Astrocyte (in vitro differentiated cells and primary cell): ENCODE measurements at regions not wholly inside any gene's neighbourhood (a gene's known extent, or its start where the extent isn't known, plus 50 kb on each side); places are given as distances from the start of the nearest gene placed in this dataset.

Experiments used
- DNase-seq: peaks from one replicate; pipeline ENCODE4 v3.0.0-alpha.2; 2010; ENCODE audit warnings: low read depth
- FAIRE-seq: peaks from 2 replicates; lab custom pipeline; 2011; peaks lifted over from hg19 to GRCh38; lab: Jason Lieb, UNC
- H2AFZ ChIP-seq: 2 replicates; pipeline ENCODE4 v1.6.0; 2012; ENCODE audit warnings: low read depth, low read length, inconsistent platforms
- H3K27ac ChIP-seq: 2 replicates; pipeline ENCODE4 v1.5.1; 2011; ENCODE audit warnings: low read depth, low read length, inconsistent platforms
- H3K27me3 ChIP-seq: 2 replicates; pipeline ENCODE4 v1.6.0; 2011; ENCODE audit warnings: low read length, inconsistent platforms; ENCODE audit not compliant: insufficient read depth
- H3K36me3 ChIP-seq: 2 replicates; pipeline ENCODE4 v1.5.1; 2011; ENCODE audit warnings: low read length, inconsistent platforms; ENCODE audit not compliant: insufficient read depth
- H3K4me1 ChIP-seq: 2 replicates; pipeline ENCODE4 v1.5.1; 2011; ENCODE audit warnings: low read length, inconsistent platforms; ENCODE audit not compliant: insufficient read depth
- H3K4me2 ChIP-seq: 2 replicates; pipeline ENCODE4 v1.6.0; 2012; ENCODE audit warnings: low read length, inconsistent platforms
- H3K4me3 ChIP-seq: 2 replicates; pipeline ENCODE4 v1.5.1; 2011; ENCODE audit warnings: low read depth, mild to moderate bottlenecking, low read length, inconsistent platforms; ENCODE audit not compliant: insufficient read depth
- H3K79me2 ChIP-seq: 2 replicates; pipeline ENCODE4 v1.6.0; 2012; ENCODE audit warnings: mild to moderate bottlenecking, low read length, inconsistent platforms; ENCODE audit not compliant: insufficient read depth
- H3K9ac ChIP-seq: 2 replicates; pipeline ENCODE4 v1.6.0; 2012; ENCODE audit warnings: mild to moderate bottlenecking, low read length, inconsistent platforms
- H3K9me3 ChIP-seq: 2 replicates; pipeline ENCODE4 v1.5.1; 2012; ENCODE audit warnings: low read depth, mild to moderate bottlenecking, low read length, inconsistent platforms; ENCODE audit not compliant: insufficient read depth
- H4K20me1 ChIP-seq: 2 replicates; pipeline ENCODE4 v1.6.0; 2012; ENCODE audit warnings: low read length, inconsistent platforms; ENCODE audit not compliant: insufficient read depth
- H3K27ac Mint-ChIP-seq: one replicate; pipeline ENCODE4 v1.8.0; 2021; ENCODE audit warnings: mild to moderate bottlenecking, mixed read lengths; ENCODE audit not compliant: unreplicated experiment
- H3K27me3 Mint-ChIP-seq: one replicate; pipeline ENCODE4 v1.8.0; 2021; ENCODE audit warnings: low read depth, mixed read lengths; ENCODE audit not compliant: unreplicated experiment
- H3K36me3 Mint-ChIP-seq: one replicate; pipeline ENCODE4 v1.8.0; 2021; ENCODE audit warnings: low read depth, mixed read lengths; ENCODE audit not compliant: unreplicated experiment
- H3K4me1 Mint-ChIP-seq: one replicate; pipeline ENCODE4 v1.8.0; 2021; ENCODE audit warnings: low read depth, mixed read lengths; ENCODE audit not compliant: unreplicated experiment
- H3K4me3 Mint-ChIP-seq: one replicate; pipeline ENCODE4 v1.8.0; 2021; ENCODE audit warnings: mild to moderate bottlenecking, moderate library complexity, mixed read lengths; ENCODE audit not compliant: unreplicated experiment
- H3K9me3 Mint-ChIP-seq: one replicate; pipeline ENCODE4 v1.8.0; 2021; ENCODE audit warnings: mild to moderate bottlenecking, mixed read lengths; ENCODE audit not compliant: unreplicated experiment
- EZH2 ChIP-seq: IDR thresholded peaks from 2 replicates; pipeline ENCODE4 v1.6.1; 2012; ENCODE audit warnings: mild to moderate bottlenecking, low read length, inconsistent platforms; ENCODE audit not compliant: insufficient read depth
- TF ChIP-seq, protein P1 (sequence below): IDR thresholded peaks from 2 replicates; pipeline ENCODE4 v1.5.1; 2011; ENCODE audit warnings: low read depth, mild to moderate bottlenecking, inconsistent platforms, low read length, moderate library complexity; ENCODE audit not compliant: insufficient read depth

DNA sequence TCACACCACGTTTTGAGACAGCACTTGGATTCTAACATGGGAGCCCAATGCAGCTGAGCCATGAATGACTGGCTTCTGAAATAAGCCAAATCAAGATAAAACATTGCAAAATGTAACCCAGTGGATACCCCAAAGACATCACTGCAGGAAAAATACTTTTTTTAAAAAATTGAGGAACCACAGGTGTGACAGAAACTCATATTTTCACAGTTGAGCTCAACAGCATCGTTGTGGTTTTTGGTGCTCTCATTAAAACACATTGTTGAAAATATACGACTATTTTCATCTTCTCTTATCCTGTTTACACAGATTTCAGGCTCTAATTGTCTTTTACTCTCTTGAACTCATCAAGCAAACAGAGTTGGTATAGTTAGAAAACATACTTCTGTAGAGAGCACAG lies 429.3 kb upstream of the VRK2 start:
- Histone ChIP-seq H3K4me2 (no peak overlapping the region), H3K79me2 (no peaks in the 10 kb centered on the region), H3K9ac (no peak overlapping the region), H3K4me1 (no peaks in the 10 kb centered on the region), H3K36me3 (no peaks in the 10 kb centered on the region), H4K20me1 (no peaks in the 10 kb centered on the region), H3K4me3 (no peak overlapping the region), H2AFZ (no peak overlapping the region), H3K9me3 (no peaks in the 10 kb centered on the region), H3K27me3 (no peaks in the 10 kb centered on the region), H3K27ac (no peak overlapping the region)
- FAIRE-seq (no peak), DNase-seq (no peak)
- H3K4me3 Mint-ChIP-seq, result no peak overlapping the region
- no peaks in the 10 kb centered on the region for H3K4me1 Mint-ChIP-seq
- no peaks in the 10 kb centered on the region for H3K9me3 Mint-ChIP-seq
- TF ChIP-seq, protein P1, sequence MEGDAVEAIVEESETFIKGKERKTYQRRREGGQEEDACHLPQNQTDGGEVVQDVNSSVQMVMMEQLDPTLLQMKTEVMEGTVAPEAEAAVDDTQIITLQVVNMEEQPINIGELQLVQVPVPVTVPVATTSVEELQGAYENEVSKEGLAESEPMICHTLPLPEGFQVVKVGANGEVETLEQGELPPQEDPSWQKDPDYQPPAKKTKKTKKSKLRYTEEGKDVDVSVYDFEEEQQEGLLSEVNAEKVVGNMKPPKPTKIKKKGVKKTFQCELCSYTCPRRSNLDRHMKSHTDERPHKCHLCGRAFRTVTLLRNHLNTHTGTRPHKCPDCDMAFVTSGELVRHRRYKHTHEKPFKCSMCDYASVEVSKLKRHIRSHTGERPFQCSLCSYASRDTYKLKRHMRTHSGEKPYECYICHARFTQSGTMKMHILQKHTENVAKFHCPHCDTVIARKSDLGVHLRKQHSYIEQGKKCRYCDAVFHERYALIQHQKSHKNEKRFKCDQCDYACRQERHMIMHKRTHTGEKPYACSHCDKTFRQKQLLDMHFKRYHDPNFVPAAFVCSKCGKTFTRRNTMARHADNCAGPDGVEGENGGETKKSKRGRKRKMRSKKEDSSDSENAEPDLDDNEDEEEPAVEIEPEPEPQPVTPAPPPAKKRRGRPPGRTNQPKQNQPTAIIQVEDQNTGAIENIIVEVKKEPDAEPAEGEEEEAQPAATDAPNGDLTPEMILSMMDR, result no peak
- TF ChIP-seq EZH2, result no peak
- no peaks in the 10 kb centered on the region for H3K27me3 Mint-ChIP-seq
- no peaks in the 10 kb centered on the region for H3K36me3 Mint-ChIP-seq
- H3K27ac Mint-ChIP-seq, result no peak overlapping the region

DNA sequence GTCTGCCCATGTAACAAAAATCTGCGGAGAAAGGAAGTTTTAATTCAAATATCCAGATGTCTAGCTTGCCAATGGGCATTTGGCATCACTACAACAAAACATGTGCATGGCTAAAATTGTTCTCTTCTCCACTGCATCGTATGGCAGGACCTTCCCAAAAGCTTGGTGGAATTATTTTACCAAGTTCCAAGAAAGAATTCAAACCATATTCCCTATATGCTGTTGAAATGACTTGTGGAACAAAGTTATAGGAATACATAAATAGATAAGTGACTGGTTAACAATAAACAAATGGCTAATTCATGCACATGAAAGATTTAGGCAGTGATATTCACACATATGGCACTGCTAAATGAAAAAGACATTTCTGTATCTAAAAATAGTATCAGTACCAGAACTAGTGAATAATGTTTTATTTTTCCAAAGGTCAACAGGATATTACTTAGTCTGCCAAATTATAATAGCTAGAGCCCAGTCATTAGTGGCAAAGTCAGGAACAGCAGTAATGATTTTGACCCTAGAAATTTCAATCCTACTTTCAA lies 425.4 kb upstream of the VRK2 start:
- Histone ChIP-seq H3K9ac (no peak overlapping the region), H3K27ac (no peak overlapping the region), H3K9me3 (no peaks in the 10 kb centered on the region), H2AFZ (no peak overlapping the region), H3K4me3 (no peak overlapping the region), H3K27me3 (no peaks in the 10 kb centered on the region), H4K20me1 (no peaks in the 10 kb centered on the region), H3K4me2 (no peak overlapping the region), H3K4me1 (no peaks in the 10 kb centered on the region), H3K36me3 (no peaks in the 10 kb centered on the region), H3K79me2 (no peaks in the 10 kb centered on the region)
- DNase-seq (no peak), FAIRE-seq (no peak)
- Mint-ChIP-seq H3K27ac (no peak overlapping the region), H3K27me3 (no peaks in the 10 kb centered on the region), H3K4me3 (no peak overlapping the region), H3K4me1 (no peaks in the 10 kb centered on the region), H3K9me3 (no peaks in the 10 kb centered on the region), H3K36me3 (no peaks in the 10 kb centered on the region)
- TF ChIP-seq, protein P1, result no peak
- no peak for TF ChIP-seq EZH2

DNA sequence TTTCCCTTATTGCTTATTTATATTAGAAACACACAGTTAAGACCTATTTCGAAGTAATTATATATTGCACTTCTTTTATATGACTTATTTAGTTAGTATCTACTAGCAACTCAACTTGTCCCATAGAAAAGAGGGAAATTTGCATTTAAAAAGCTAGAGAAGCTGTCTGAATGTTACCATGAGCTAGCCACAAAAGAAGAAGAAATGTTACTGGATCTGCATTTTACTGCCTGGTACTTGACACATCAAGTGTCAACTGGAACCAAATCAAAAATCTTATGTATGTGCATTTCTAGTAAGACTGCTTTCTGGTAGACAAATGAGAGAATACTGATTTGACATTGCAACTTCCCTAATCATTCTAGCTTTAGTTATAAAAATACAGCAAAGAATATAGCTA lies 424.6 kb upstream of the VRK2 start:
- H3K4me2 ChIP-seq, result no peak overlapping the region
- H3K4me1 ChIP-seq, result no peaks in the 10 kb centered on the region
- no peaks in the 10 kb centered on the region for H3K36me3 ChIP-seq
- DNase-seq (no peak), FAIRE-seq (no peak)
- no peaks in the 10 kb centered on the region for H4K20me1 ChIP-seq
- no peak overlapping the region for H3K4me3 ChIP-seq
- Mint-ChIP-seq H3K27ac (no peak overlapping the region), H3K36me3 (no peaks in the 10 kb centered on the region), H3K4me1 (no peaks in the 10 kb centered on the region), H3K27me3 (no peaks in the 10 kb centered on the region), H3K9me3 (no peaks in the 10 kb centered on the region), H3K4me3 (no peak overlapping the region)
- no peaks in the 10 kb centered on the region for H3K27me3 ChIP-seq
- H2AFZ ChIP-seq, result no peak overlapping the region
- H3K27ac ChIP-seq, result no peak overlapping the region
- TF ChIP-seq, protein P1, result no peak
- no peak for TF ChIP-seq EZH2
- no peak overlapping the region for H3K9ac ChIP-seq
- no peaks in the 10 kb centered on the region for H3K79me2 ChIP-seq
- H3K9me3 ChIP-seq, result no peaks in the 10 kb centered on the region
